ENCODE measurements at regions not wholly inside any gene's neighbourhood (a gene's known extent, or its start where the extent isn't known, plus 50 kb on each side); places are given as distances from the start of the nearest gene placed in this dataset.
"Not testable (repeated sequence)": the region's sequence is repeated elsewhere in the genome, so short reads cannot be mapped to it uniquely, and the experiment has no call there.

DNA sequence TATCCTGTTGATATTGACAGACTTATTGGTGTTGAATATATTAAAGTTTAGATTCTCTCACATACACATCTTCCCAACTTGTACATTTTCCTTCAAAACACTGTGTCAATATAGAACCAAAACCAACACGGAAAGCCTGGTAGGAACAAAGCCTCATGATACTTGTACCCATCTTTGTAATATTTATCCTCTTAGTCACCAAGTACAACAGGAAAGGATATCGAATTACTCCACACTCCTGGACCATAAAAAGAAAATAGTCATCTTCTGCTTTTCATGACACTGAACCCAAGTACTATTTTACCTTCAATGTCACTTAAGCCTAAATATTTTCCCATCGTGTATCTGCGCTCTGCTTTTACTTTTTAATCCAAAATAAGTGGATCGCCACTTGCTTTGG, 702.9 kb upstream of the PCDH9 start:
- DNase-seq (ENCODE audit: extremely low spot score, insufficient read length, low read depth) (no peak), FAIRE-seq (no peak)

DNA sequence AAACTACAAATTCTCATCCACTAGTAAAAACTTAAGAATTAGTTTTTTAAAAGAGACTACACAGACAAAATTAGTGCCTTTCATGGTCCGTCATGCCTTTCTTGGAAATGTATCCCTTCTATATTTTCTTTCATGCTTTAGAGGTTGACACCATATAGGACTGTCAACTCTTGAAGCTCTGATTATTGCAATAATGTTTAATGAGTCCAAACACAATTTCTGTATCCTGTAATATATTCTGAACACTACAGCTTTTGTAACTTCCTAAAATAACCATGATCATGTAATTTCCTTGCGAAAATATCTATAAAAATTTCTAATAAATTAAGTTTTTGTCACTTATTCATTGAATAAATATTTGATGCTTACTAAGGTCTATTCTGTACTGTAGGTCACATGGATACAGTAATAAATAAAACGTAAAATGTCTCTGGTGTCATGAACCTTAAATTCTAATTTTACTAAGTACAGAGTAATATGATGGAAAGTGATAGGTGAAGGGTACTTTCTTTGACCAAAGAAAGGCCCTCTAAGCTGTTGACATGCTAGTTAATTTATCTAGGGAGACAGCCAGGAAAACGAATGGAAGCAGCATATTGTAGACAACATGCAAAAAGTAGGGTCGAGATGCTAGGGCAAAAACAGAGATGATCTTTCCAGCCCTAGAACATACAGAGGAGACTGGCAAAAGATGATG, 687.3 kb upstream of the PCDH9 start:
- FAIRE-seq (no peak), DNase-seq (ENCODE audit: extremely low spot score, insufficient read length, low read depth) (no peak)

DNA sequence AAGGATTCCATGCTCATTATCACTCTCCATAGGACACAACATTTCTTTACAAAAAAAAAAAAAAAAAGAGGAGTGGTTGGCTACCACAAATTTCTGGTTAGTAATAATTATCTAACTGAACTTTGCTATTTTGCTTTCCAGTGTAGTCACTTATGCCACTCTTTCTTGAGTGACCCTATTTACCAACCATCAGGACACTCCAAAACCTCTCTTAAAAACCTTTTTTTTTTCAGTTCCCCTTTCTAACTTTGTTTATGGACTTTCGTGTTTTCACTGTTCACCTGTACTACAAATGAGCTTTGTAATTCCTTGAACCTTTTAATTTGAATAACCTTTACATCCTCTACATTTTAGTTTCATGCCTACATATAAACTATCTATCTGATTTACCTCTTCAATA, 686.5 kb upstream of the PCDH9 start:
- FAIRE-seq (no peak), DNase-seq (ENCODE audit: extremely low spot score, insufficient read length, low read depth) (no peak)

DNA sequence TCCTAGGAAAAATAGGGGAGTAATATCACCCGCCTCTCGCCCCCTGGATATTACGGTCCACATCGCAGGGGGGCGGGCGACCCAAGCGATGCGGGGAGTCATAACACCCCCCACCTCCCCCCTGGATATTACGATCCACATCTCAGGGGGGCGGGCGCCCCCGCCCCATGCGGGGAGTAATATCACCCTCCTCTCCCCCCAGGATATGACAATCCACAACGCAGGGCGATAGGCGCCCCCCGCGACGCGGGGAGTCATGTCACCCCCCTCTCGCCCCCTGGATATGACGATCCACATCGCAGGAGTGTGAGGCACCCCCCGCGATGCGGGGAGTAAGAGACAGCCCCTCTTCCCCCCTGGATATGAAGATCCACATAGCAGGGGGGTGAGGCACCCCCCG, 684.4 kb upstream of the PCDH9 start:
- DNase-seq (ENCODE audit: extremely low spot score, insufficient read length, low read depth) (no peak), FAIRE-seq (no peak)

DNA sequence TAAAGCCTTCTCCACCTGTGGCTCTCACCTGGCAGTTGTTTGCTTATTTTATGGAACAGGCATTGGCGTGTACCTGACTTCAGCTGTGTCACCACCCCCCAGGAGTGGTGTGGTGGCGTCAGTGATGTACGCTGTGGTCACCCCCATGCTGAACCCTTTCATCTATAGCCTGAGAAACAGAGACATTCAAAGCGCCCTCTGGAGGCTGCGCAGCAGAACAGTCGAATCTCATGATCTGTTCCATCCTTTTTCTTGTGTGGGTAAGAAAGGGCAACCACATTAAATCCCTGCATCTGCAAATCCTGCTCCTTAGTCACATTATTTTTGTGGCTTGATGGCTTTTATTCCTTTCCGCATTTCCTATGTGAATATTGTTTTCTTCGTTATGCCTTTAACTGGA, 672.8 kb upstream of the PCDH9 start:
- FAIRE-seq; DNase-seq (ENCODE audit: extremely low spot score, insufficient read length, low read depth): not testable (repeated sequence)

DNA sequence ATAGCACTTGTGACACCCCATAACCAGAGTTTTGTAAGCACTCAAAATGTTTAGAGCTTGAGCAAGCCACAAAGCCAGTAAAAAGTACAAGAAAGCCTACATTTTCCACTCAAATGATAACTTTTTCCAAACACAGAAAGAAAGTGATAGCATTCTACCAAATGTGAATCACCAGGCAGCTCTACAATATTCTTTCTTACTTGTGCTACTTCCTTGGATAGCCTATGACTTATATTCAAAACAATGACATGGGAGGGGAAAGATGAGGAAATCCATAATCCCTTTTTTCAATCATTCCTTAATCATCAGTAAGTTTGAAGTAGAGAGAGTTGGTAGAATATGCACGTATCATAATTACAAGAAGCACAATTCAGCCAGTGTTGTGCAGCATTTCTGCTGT, 650.8 kb upstream of the PCDH9 start:
- FAIRE-seq (no peak), DNase-seq (ENCODE audit: extremely low spot score, insufficient read length, low read depth) (no peak)

DNA sequence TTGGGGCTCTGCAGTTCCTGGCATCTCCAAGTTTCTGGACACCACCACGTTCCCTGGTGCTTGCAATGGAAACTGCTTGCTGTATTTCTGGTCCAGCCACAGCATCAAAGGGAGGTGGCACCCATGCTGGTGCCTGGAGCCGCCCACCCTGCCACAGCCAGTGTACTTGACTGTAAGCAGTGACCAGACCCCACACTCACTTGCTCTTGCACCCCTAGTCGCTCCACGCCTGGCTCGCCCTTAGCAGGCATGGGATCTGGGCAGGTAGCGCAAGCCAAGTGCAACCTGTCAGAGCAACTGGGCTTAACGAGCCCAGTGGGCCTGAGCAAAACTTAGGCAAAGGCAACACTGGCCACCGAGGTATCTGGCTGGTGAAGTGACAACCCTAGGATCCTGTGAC, 648.2 kb upstream of the PCDH9 start:
- no peak for DNase-seq (ENCODE audit: extremely low spot score, insufficient read length, low read depth)
- FAIRE-seq = no peak

DNA sequence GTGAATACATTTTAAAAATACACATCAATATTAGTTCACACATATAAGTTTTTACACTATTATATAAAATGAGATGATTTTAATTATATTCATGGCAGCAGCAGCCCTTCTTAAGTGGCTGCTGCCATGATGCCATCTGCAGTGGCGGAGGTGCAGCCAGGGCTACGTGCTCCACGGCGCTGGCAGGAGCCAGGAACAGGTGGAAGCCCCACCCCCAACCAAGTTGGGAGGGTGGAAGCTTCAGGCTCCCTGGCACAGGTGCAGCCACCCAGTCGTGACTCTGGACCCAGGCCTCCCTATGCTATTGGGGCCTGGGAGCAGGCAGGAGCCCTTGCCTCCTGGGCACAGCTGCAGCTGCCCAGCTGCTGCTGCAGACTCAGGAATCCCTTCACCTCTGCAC, 646.9 kb upstream of the PCDH9 start:
- FAIRE-seq (no peak), DNase-seq (ENCODE audit: extremely low spot score, insufficient read length, low read depth) (no peak)

DNA sequence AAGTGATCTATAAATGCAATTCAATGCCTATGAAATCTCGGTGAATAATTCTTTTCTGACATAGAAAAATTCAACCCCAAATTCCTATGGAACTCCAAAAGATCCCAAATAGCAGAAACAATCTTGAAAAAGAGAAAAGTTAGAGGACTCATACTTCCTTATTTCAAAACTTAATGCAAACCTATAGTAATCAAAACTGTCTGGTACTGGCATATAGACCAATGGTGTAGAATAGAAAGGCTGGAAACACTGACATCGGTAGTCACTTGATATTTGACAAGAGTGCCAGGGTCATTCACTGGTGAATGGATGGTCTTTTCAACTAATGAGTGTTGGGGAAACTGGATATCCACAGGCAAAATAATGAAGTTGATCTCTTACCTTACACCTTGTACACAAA, 637.1 kb upstream of the PCDH9 start:
- no peak for DNase-seq (ENCODE audit: extremely low spot score, insufficient read length, low read depth)
- no peak for FAIRE-seq

DNA sequence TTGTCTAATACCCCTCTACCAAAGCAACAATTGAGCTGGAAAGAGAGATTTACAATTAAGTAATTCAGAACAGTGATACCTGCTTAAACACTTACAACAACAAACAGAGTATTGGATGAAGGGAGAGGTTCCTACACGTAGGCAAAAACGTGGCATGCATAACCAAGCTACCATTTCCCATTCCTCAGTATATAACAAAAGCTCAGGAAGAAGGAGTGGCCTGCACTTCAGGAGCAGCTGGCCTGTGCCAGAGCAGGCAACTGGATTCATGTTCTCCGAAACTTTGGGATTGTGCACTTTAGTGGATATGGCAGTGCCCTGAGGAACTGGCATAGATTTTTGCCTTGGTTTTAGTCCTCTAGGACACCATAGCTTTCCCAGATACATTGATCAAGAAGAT, 630.2 kb upstream of the PCDH9 start:
- DNase-seq (ENCODE audit: extremely low spot score, insufficient read length, low read depth) = no peak
- no peak for FAIRE-seq

DNA sequence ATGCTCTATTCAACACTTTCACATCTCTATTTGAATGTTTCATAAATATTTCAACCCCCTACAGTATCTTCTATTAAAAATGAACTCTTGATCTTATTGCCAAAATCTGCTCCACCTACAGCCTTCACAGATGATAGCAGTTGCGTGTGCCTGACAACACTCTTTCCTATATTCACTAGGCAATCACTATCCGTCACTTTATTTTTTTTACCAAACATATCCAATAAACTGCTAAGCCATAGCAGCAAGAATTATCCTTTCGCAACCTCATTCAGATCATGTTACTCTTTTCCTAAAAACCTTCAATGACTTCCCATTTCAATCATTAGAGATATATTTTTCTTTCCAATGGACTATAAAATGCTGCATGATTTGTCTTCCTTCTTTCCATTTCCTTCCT, 629.8 kb upstream of the PCDH9 start:
- FAIRE-seq (no peak), DNase-seq (ENCODE audit: extremely low spot score, insufficient read length, low read depth) (no peak)

DNA sequence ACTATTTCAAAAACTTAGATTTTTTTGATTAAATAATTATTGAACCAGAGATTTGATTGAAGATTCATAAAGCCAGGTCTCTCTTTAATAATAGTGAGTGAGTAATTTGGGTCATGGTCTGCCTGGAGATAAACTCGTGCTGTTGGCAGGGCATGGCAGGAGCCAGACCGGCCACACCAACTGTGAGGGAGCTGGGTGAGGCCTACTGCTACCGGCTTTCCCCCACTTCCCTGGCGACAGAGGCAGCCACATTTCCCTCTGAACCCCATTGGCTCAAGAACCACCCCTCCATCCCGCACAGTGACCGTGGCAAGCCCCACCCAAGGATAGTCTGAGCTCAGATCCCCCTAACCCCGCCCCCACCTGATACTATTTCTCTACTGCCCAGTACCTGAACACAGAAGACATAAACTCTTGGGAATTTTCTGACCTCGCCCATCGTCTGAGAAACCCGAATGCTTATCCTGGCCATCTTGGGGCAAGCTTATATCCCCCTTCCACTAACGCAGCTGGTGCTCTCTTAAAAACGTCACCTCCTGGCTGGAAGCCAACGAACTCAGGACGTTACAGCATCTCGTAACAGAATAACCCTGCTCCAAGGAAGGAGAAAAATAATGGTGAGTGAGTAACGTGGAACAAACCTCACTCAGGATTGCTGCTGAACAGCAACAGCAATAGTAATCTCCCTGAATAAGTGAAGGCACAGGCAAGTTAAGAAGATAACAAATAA, 627.6 kb upstream of the PCDH9 start:
- DNase-seq (ENCODE audit: extremely low spot score, insufficient read length, low read depth) = no peak
- no peak for FAIRE-seq

DNA sequence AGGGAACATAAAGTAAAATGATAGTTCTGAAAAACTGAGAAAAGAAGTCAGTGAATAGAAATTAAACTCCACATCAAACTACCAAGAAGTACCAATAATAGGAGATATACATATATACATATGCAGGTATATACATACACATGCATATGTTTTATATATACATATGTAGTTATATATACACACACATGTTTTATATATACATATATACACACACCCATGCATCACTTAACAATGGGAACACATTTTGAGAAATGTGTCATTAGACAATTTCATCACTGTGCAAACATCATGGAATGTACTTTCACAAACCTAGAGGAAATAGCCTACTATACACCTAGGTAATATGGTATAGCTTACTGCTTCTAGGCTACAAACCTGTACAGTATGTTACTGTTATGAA, 626.8 kb upstream of the PCDH9 start:
- DNase-seq (ENCODE audit: extremely low spot score, insufficient read length, low read depth) (no peak), FAIRE-seq (no peak)

DNA sequence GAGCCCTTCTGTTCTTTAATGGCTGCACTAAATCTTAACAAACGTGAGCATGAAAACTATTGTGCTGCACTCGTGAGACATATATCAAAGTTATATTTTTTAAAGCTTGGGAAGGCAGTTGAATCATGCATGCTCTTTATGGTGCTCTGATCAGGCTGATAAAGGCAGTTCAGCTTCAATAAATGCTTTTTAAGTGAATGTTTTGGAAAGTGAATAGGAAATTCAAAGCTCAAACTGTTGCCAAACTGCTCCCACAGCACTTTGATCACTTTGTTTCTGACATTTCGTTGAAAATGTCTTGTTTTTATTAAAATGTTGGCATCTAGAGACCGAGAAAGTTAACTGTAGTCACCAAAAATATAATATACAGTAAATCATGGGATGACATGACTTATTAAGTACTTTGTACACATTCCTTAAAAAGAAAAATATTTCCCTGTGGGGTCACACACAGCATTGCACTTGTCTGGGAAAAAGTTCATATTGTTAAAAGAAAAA, 625.7 kb upstream of the PCDH9 start:
- FAIRE-seq = no peak

DNA sequence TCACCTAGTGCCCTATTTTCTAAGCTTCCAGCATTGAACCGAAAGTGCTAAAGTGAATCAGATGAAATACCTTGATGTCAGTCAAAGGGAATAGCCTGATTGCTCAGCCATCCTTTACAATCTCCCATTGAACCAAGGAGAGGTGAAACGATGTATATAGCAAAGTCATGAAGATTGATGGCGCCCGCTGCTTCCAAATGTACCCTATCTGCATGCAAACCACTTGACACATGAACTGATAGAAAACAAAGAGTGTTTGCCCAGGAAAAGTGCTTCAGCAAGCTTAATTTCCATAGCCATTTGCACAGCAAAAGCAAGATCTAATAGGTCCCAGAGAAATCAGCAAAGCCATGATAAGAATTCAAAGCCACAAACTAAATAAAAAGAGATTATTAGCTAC, 624.9 kb upstream of the PCDH9 start:
- no peak for DNase-seq (ENCODE audit: extremely low spot score, insufficient read length, low read depth)
- no peak for FAIRE-seq

More for the DNA sequence above, 625.7 kb upstream of the PCDH9 start:
- no peak for DNase-seq (ENCODE audit: extremely low spot score, insufficient read length, low read depth)

DNA sequence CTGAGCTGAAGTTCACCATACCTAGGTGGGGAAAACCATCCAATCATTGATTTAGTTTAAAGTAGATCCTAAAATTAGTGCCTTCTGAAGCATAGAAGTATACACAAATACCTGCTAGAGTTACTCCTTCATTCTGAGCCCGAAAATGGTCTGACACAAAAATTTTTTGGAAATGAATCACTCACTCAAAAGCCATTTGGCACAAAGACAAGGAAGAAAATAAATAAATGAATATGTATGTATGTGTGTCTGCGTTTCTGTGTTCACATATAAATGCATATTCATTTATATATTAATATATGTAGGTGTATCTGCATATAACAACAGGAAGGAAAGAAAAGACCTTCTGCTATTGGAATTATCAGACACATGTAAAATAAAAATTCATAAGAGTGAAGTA, 614.4 kb upstream of the PCDH9 start:
- DNase-seq (ENCODE audit: extremely low spot score, insufficient read length, low read depth) (no peak), FAIRE-seq (no peak)

DNA sequence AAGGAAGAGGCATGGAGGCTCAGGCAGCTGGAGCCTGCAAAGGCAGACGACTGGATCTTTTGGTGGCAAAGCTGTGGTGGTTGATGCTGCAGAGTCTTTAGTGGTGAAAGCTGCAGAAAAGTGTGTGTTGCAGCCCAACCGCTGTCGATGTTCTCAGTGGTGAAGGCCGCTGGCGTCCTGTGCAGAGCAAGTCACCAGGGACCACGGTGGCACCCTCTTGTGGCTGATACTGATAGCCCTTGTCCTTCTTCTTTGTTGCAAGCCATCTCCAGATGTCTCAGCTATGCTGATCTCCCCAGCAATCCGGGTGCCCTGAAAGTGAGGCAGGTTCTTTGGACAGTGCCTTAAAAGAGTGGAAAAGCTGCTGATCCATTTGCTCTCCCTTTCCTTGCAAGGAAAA, 610.9 kb upstream of the PCDH9 start:
- FAIRE-seq (no peak), DNase-seq (ENCODE audit: extremely low spot score, insufficient read length, low read depth) (no peak)

DNA sequence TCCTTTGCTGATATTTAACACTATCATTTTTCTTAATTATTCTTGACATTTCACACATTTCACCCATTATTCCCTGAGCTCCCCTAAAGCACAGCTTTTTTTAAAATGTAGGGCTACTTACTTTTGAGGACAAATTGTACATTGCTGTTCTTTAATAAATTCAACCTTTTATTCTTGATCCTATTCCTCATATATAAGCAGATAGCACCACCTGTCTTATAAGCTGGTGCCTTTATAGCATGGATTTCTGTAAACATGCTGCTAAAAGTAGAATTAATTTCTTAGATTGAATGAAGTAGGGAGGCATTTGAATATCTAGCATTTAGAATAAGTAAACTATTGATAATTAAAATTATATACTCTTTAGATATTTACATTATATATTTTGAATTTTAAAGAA, 603.4 kb upstream of the PCDH9 start:
- DNase-seq (ENCODE audit: extremely low spot score, insufficient read length, low read depth) (no peak), FAIRE-seq (no peak)

DNA sequence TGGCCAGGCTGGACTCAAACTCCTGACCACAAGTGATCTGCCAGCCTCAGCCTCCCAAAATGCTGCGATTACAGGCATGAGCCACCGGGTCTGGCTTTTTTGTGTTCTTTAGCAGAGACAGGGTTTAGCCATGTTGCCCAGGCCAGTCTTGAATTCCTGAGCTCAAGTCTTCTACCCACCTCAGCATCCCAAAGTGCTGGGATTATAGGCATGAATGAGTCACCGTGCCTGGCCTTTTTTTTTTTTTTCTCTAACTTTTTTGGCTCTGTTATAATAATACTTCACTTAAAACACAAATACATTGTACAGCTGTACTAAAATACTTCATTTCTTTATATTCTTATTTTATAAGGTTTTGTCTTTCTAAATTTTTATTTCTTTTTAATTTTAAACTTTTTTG, 599.5 kb upstream of the PCDH9 start:
- no peak for DNase-seq (ENCODE audit: extremely low spot score, insufficient read length, low read depth)
- FAIRE-seq = no peak

DNA sequence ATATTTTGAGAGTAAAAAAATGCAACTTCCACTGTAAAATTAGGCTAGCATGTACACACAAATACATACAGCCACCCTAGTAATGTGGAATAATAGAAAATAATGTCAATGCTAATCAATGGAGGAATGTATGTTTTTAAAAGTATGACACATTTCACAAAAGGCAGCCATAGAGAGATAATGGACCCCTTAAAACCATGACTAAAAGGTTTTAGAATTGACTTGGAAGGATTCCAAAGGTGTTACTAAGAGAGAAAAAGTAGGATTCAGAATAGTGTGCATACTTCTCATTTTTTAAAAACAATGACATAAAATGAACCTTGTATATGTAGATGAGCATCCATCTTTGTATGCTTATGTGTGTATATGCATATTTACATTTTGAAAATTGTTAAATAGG, 597.9 kb upstream of the PCDH9 start:
- DNase-seq (ENCODE audit: extremely low spot score, insufficient read length, low read depth) (no peak), FAIRE-seq (no peak)

DNA sequence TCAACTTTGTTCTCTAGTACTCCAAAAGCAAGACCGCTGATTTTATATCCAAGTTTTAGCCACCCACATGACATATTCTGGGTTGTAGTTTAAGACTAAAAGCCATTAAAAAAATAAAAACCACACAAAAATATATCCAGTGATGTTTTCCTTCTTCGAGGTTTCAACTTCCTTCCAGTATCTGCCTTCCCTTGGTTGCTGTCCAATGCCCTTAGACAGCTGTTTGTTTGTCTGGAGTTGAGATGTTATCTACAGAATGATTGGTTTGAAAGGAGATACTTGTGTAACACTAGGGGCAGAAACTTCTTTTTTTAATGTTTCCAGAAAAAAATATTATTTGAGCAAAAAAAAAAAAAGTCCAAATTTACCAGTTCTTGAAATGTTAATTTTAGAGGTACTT, 591.5 kb upstream of the PCDH9 start:
- FAIRE-seq (no peak), DNase-seq (ENCODE audit: extremely low spot score, insufficient read length, low read depth) (no peak)

DNA sequence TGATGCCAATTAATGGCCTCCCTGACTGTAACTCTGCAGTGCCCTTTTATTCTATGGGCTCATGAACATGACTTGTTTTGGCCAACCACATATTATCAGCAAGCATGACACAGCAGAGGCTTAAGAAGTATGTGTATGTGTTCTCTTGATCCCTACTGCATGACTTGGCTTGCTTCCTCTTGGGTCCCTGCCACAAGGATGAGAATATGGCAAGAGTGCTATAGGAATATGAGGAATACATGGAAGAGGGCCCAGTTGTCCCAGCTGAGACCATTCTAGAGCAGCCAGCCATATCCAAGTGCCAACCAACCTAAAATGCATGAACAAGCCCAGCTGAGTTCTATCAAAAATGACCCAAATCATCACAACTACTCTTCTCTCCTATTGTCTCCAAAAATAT, 576.7 kb upstream of the PCDH9 start:
- no peak for DNase-seq (ENCODE audit: extremely low spot score, insufficient read length, low read depth)
- no peak for FAIRE-seq
